CD14-positive monocyte (primary cell): ENCODE measurements at regions not wholly inside any gene's neighbourhood (a gene's known extent, or its start where the extent isn't known, plus 50 kb on each side); places are given as distances from the start of the nearest gene placed in this dataset.

Experiments
- DNase-seq, 3 donors: peaks; one replicate each; pipeline ENCODE4 v3.0.0-alpha.2; 2011 to 2022
- H2AFZ ChIP-seq: 2 replicates; pipeline ENCODE4 v1.6.0; 2012; ENCODE audit warnings: mild to moderate bottlenecking, low read depth, low read length, inconsistent platforms; ENCODE audit not compliant: insufficient read depth, poor library complexity, severe bottlenecking
- H3K27ac ChIP-seq, 2 donors: 1 replicate in 1 of 2; 2 replicates in 1 of 2; pipeline ENCODE4 v1.5.1; 2012 to 2013; ENCODE audit warnings: low read length in 2 of 2, control low read depth in 1 of 2, inconsistent platforms in 1 of 2, low read depth in 1 of 2, mild to moderate bottlenecking in 1 of 2
- H3K27me3 ChIP-seq, 2 donors: one replicate each; pipeline versions ENCODE4 v1.6.0 to v1.6.1; 2011 to 2013; ENCODE audit warnings: low read length in 2 of 2; ENCODE audit not compliant: control insufficient read depth in 2 of 2, insufficient read depth in 2 of 2
- H3K36me3 ChIP-seq, 2 donors: replicated peaks in 1 of 2; 1 replicate in 1 of 2; 2 replicates in 1 of 2; pipeline versions ENCODE4 v1.5.1 to v1.6.1; 2012 to 2013; ENCODE audit warnings: low read length in 2 of 2, control low read depth in 1 of 2, inconsistent platforms in 1 of 2, mild to moderate bottlenecking in 1 of 2; ENCODE audit not compliant: insufficient read depth in 2 of 2, control insufficient read depth in 1 of 2
- H3K4me1 ChIP-seq, 2 donors: 1 replicate in 1 of 2; 2 replicates in 1 of 2; pipeline versions ENCODE4 v1.5.1 to v1.6.1; 2012 to 2013; ENCODE audit warnings: low read length in 2 of 2, control low read depth in 1 of 2, inconsistent platforms in 1 of 2, mild to moderate bottlenecking in 1 of 2, moderate library complexity in 1 of 2; ENCODE audit not compliant: insufficient read depth in 2 of 2, control insufficient read depth in 1 of 2
- H3K4me2 ChIP-seq: replicated peaks from 2 replicates; pipeline ENCODE3; 2012; ENCODE audit warnings: low read length, moderate library complexity, mild to moderate bottlenecking; ENCODE audit not compliant: poor library complexity, severe bottlenecking; ENCODE audit errors: extremely low read depth
- H3K4me3 ChIP-seq, 3 experiments: fragments of 200-600 bp in 1 of 3; sonication (generic) in 1 of 3; replicated peaks in 1 of 3; 1 replicate in 2 of 3; 2 replicates in 1 of 3; pipeline ENCODE4 v1.5.1; 2011 to 2013; ENCODE audit warnings: low read length in 3 of 3, mild to moderate bottlenecking in 3 of 3, control low read depth in 2 of 3, low read depth in 2 of 3, inconsistent platforms in 1 of 3, moderate library complexity in 1 of 3
- H3K79me2 ChIP-seq: 2 replicates; pipeline ENCODE4 v1.6.0; 2012; ENCODE audit warnings: mild to moderate bottlenecking, control low read depth, inconsistent platforms, low read length, moderate library complexity; ENCODE audit not compliant: insufficient read depth
- H3K9ac ChIP-seq: 2 replicates; pipeline ENCODE4 v1.6.0; 2017; ENCODE audit warnings: low read length, mild to moderate bottlenecking; ENCODE audit not compliant: insufficient read depth, poor library complexity, severe bottlenecking
- H3K9me3 ChIP-seq, 2 donors: replicated peaks in 1 of 2; 1 replicate in 1 of 2; 2 replicates in 1 of 2; pipeline versions ENCODE4 v1.5.1 to v1.6.1; 2012 to 2013; ENCODE audit warnings: low read length in 2 of 2, control low read depth in 1 of 2; ENCODE audit not compliant: control insufficient read depth in 1 of 2, insufficient read depth in 1 of 2
- H4K20me1 ChIP-seq: 2 replicates; pipeline ENCODE4 v1.6.0; 2012; ENCODE audit warnings: mild to moderate bottlenecking, low read length, control low read depth, moderate library complexity; ENCODE audit not compliant: insufficient read depth
- H3K27ac Mint-ChIP-seq, 7 donors: one replicate each; pipeline ENCODE4 v1.8.0; 2020; ENCODE audit warnings: mild to moderate bottlenecking in 7 of 7, mixed read lengths in 7 of 7, moderate library complexity in 6 of 7, inconsistent platforms in 2 of 7
- H3K27me3 Mint-ChIP-seq, 3 donors: one replicate each; pipeline ENCODE4 v1.8.0; 2021 to 2022; ENCODE audit warnings: low read depth in 3 of 3, mild to moderate bottlenecking in 3 of 3, mixed read lengths in 3 of 3, moderate library complexity in 3 of 3, inconsistent platforms in 1 of 3
- H3K36me3 Mint-ChIP-seq, 2 donors: one replicate each; pipeline ENCODE4 v1.8.0; 2020; ENCODE audit warnings: mixed read lengths in 2 of 2, inconsistent platforms in 1 of 2, mild to moderate bottlenecking in 1 of 2
- H3K4me1 Mint-ChIP-seq: one replicate; pipeline ENCODE4 v1.8.0; 2020; ENCODE audit warnings: mild to moderate bottlenecking, mixed read lengths
- H3K4me3 Mint-ChIP-seq, 2 donors: one replicate each; pipeline ENCODE4 v1.8.0; 2020; ENCODE audit warnings: mild to moderate bottlenecking in 2 of 2, mixed read lengths in 2 of 2, moderate library complexity in 1 of 2
- H3K9me3 Mint-ChIP-seq, 7 donors: one replicate each; pipeline ENCODE4 v1.8.0; 2020 to 2022; ENCODE audit warnings: mixed read lengths in 7 of 7, mild to moderate bottlenecking in 6 of 7, moderate library complexity in 6 of 7, inconsistent platforms in 2 of 7
- CTCF ChIP-seq: fragments of 200-600 bp; IDR thresholded peaks from one replicate; pipeline ENCODE4 v1.8.0; 2022; ENCODE audit warnings: antibody characterized with exemption, mild to moderate bottlenecking
- WGBS: methylation state at CpG from one replicate; pipeline ENCODE4 v1.1.5; 2013; ENCODE audit warnings: missing lambda C conversion rate; ENCODE audit not compliant: insufficient coverage; 5-methylcytosine and 5-hydroxymethylcytosine counted together
- intact Hi-C, 2 donors: fragments of 100-400 bp; cut with micrococcal nuclease; formaldehyde crosslinking; loops; one replicate each; pipeline versions ENCODE4 v1.15.0 to v1.15.1; 2023

DNA sequence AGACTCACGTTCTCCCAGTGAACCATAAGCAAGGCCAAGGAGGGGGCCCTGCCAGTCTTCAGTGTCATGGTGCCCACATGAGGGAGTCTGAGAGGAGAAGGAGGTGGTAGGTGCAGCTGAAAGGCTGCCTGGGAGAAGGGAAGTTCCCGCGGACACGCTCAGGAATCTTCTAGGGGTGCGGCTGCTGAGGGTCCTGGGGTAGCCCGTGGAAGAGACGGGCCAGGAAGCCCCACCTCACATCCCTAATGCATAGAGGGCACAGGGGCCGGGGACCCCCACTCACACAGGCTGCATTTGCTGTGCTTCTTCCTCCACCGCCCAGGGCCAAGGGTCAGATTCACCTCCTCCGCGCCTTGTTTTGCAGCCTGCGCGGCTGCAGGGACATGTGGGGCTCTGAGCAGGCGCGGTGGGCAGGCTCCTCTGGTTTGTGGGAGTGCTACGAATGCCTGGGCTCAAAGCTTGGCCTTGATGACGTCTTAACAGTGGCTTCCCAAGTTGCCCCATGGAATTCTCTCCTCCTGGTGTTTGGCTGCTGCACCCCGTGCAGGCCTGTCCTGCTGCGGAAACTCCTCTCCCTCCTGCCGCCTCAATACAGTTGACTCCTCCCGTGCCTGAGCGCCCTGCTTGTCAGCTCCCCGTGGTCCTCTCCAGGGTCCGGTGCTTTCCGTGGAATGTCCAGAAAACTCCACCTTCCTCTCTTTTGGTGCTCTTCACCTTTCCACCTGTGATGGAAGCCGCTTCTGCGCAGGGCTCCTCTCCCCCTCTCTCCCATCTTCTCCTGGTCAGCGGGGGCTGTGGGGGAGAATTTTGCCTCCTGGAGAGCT, 95.7 kb downstream of the VAPA start:
- H3K4me1 Mint-ChIP-seq, result peaks cover 35% of the 10 kb centered on the region
- no peak overlapping the region for H2AFZ ChIP-seq
- H3K27me3 Mint-ChIP-seq, result peaks cover 0 to 2% (median 1%) of the 10 kb centered on the region in 3 donors
- no peaks in the 10 kb centered on the region for H3K27me3 ChIP-seq
- no peaks in the 10 kb centered on the region for H3K79me2 ChIP-seq
- H4K20me1 ChIP-seq, result no peaks in the 10 kb centered on the region
- peaks cover 0 to 2% (median 0%) of the 10 kb centered on the region in 7 donors for H3K9me3 Mint-ChIP-seq
- peaks cover 27 to 28% of the 10 kb centered on the region in 2 donors for H3K4me1 ChIP-seq
- no peak overlapping the region for H3K4me2 ChIP-seq
- peak overlapping the region in 3 of 7 donors; percentile 10 to 37 (median 20) for H3K27ac Mint-ChIP-seq
- no peaks in the 10 kb centered on the region for H3K9me3 ChIP-seq
- no peak for TF ChIP-seq CTCF
- H3K9ac ChIP-seq, result no peak overlapping the region
- H3K4me3 Mint-ChIP-seq, result no peak overlapping the region
- intact Hi-C loops, result loop anchor here (10.0 kb wide), 2 partner anchors 45 to 65 kb away; no protein-coding TSS in a partner anchor
- over 99% methylated on average over 19 of the region's 28 CpGs for WGBS
- DNase-seq, result no peak
- no peak overlapping the region for H3K4me3 ChIP-seq
- no peaks in the 10 kb centered on the region for H3K36me3 ChIP-seq
- H3K27ac ChIP-seq, result no peak overlapping the region
- H3K36me3 Mint-ChIP-seq, result peaks cover 1 to 5% of the 10 kb centered on the region in 2 donors

DNA sequence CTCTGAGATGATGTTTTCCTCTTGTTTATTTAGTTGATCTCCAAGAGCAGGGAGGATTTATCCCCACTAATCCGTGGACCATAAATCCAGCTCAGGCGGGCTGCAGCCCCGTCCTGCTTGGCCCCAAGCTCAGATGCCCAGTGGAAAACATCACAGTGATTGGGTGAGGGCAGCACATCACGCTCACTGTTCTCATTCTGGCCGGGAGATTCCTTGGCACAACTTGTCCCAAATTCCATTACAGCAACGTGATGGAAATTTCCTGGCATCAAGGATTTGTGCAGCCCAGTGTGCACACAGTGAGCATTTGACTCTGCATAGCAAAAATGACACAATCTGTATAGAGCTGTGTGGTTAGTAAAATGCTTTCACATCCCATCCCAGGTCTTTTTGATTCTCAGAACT, 96.8 kb downstream of the VAPA start:
- Mint-ChIP-seq H3K4me3 (no peak overlapping the region), H3K27ac (peak overlapping the region in 1 of 7 donors; percentile 42)
- intact Hi-C loops, result loop anchor here in 1 of 2 donors (10.0 kb wide), 1 partner anchor 64 kb away; no protein-coding TSS in a partner anchor

More for the DNA sequence above, 96.8 kb downstream of the VAPA start:
- TF ChIP-seq CTCF, result no peak
- H4K20me1 ChIP-seq, result no peaks in the 10 kb centered on the region
- H3K4me1 Mint-ChIP-seq, result peaks cover 35% of the 10 kb centered on the region
- H2AFZ ChIP-seq, result no peak overlapping the region
- H3K36me3 Mint-ChIP-seq, result peaks cover 1 to 7% of the 10 kb centered on the region in 2 donors
- H3K27me3 ChIP-seq, result no peaks in the 10 kb centered on the region
- peaks cover 0 to 2% (median 1%) of the 10 kb centered on the region in 3 donors for H3K27me3 Mint-ChIP-seq
- no peak for DNase-seq
- peaks cover 24 to 26% of the 10 kb centered on the region in 2 donors for H3K4me1 ChIP-seq
- H3K79me2 ChIP-seq, result no peaks in the 10 kb centered on the region
- WGBS, result 96% methylated on average over 5 of the region's 6 CpGs
- H3K4me2 ChIP-seq, result no peak overlapping the region
- no peak overlapping the region for H3K27ac ChIP-seq
- H3K36me3 ChIP-seq, result no peaks in the 10 kb centered on the region
- no peaks in the 10 kb centered on the region for H3K9me3 ChIP-seq
- no peak overlapping the region for H3K4me3 ChIP-seq
- H3K9me3 Mint-ChIP-seq, result peaks cover 0 to 2% (median 0%) of the 10 kb centered on the region in 7 donors
- H3K9ac ChIP-seq, result no peak overlapping the region
